Left ventricle myocardium inferior (tissue), 1 donor: ENCODE measurements at regions not wholly inside any gene's neighbourhood (a gene's known extent, or its start where the extent isn't known, plus 50 kb on each side); places are given as distances from the start of the nearest gene placed in this dataset.
A peak's percentile ranks its signal among the peaks of the same experiment; 100 is the strongest.

Source experiments
- DNase-seq: peaks from one replicate; pipeline ENCODE4 v3.0.0-alpha.2; 2020
- H3K27ac ChIP-seq: fragments of 200-600 bp; replicated peaks from 2 replicates; pipeline ENCODE4 v1.8.0; 2021
- H3K27me3 ChIP-seq: fragments of 200-600 bp; 2 replicates; pipeline ENCODE4 v1.8.0; 2021; ENCODE audit warnings: low read depth
- H3K36me3 ChIP-seq: fragments of 200-600 bp; 2 replicates; pipeline ENCODE4 v1.8.0; 2021
- H3K4me1 ChIP-seq: fragments of 200-600 bp; 2 replicates; pipeline ENCODE4 v1.8.0; 2021
- H3K4me3 ChIP-seq: fragments of 200-600 bp; 2 replicates; pipeline ENCODE4 v1.8.0; 2021; ENCODE audit warnings: mild to moderate bottlenecking, moderate library complexity
- H3K9me3 ChIP-seq: fragments of 200-600 bp; replicated peaks from 2 replicates; pipeline ENCODE4 v1.8.0; 2021
- CTCF ChIP-seq: fragments of 200-600 bp; IDR thresholded peaks from 2 replicates; pipeline ENCODE4 v1.8.0; 2021; ENCODE audit warnings: antibody characterized with exemption, mild to moderate bottlenecking, borderline replicate concordance
- intact Hi-C: fragments of 100-400 bp; cut with micrococcal nuclease; formaldehyde crosslinking; loops from one replicate; pipeline ENCODE4 v1.11.0; 2022
- donor health status: DM: no; HTN: yes; CAD: no; lungs with severe emphysema.

- intact Hi-C loops = no loop called here
- Histone ChIP-seq H3K27me3 (no peaks in the 10 kb centered on the region), H3K4me1 (peaks cover 25% of the 10 kb centered on the region), H3K4me3 (no peak overlapping the region), H3K9me3 (no peaks in the 10 kb centered on the region), H3K27ac (no peak overlapping the region), H3K36me3 (no peaks in the 10 kb centered on the region)
- DNase-seq = no peak
- TF ChIP-seq CTCF = no peak
These were observed 300.4 kb upstream of the ROPN1 start for GRCh38 chr3:124292329-124292728.

- TF ChIP-seq CTCF = no peak
- H3K4me1 ChIP-seq = peaks cover 38% of the 10 kb centered on the region
- intact Hi-C loops = no loop called here
These were observed 301.7 kb upstream of the ROPN1 start for GRCh38 chr3:124293584-124293983.

GRCh38 chr3:124295362-124295761 lies 303.4 kb upstream of the ROPN1 start:
- peaks cover 47% of the 10 kb centered on the region for H3K4me1 ChIP-seq
- no peaks in the 10 kb centered on the region for H3K36me3 ChIP-seq
- intact Hi-C loops = no loop called here
- TF ChIP-seq CTCF = no peak
- no peaks in the 10 kb centered on the region for H3K27me3 ChIP-seq
- H3K4me3 ChIP-seq = no peak overlapping the region
- H3K27ac ChIP-seq = no peak overlapping the region
- H3K9me3 ChIP-seq = no peaks in the 10 kb centered on the region
- DNase-seq = no peak

More at GRCh38 chr3:124293584-124293983, 301.7 kb upstream of the ROPN1 start:
- H3K27me3 ChIP-seq = no peaks in the 10 kb centered on the region
- no peaks in the 10 kb centered on the region for H3K36me3 ChIP-seq
- no peak overlapping the region for H3K27ac ChIP-seq
- no peak for DNase-seq
- H3K9me3 ChIP-seq = no peaks in the 10 kb centered on the region
- H3K4me3 ChIP-seq = no peak overlapping the region

GRCh38 chr3:124296406-124296805 lies 304.5 kb upstream of the ROPN1 start:
- H3K4me1 ChIP-seq = peaks cover 41% of the 10 kb centered on the region
- no peak for DNase-seq
- TF ChIP-seq CTCF = no peak
- H3K36me3 ChIP-seq = no peaks in the 10 kb centered on the region
- no peaks in the 10 kb centered on the region for H3K27me3 ChIP-seq
- H3K4me3 ChIP-seq = no peak overlapping the region
- peak overlapping the region; percentile 42 for H3K27ac ChIP-seq
- no peaks in the 10 kb centered on the region for H3K9me3 ChIP-seq
- intact Hi-C loops = no loop called here

- Histone ChIP-seq H3K9me3 (no peaks in the 10 kb centered on the region), H3K4me1 (peaks cover 40% of the 10 kb centered on the region), H3K27me3 (no peaks in the 10 kb centered on the region), H3K4me3 (no peak overlapping the region), H3K36me3 (no peaks in the 10 kb centered on the region), H3K27ac (peak overlapping the region; percentile 42)
- intact Hi-C loops = no loop called here
- no peak for DNase-seq
- no peak for TF ChIP-seq CTCF
These were observed 305.4 kb upstream of the ROPN1 start for GRCh38 chr3:124297062-124297980.
